K562 (cell line): ENCODE measurements at regions not wholly inside any gene's neighbourhood (a gene's known extent, or its start where the extent isn't known, plus 50 kb on each side); places are given as distances from the start of the nearest gene placed in this dataset.

Experiments
- ATAC-seq: fragments of 200-7000 bp; cut with Tn5 transposase; 3 replicates; pipeline ENCODE4 v1.9.1; 2020; ENCODE audit warnings: moderate library complexity
- BruUV-seq: library from RNA; stranded (reverse); fragments of 400-500 nt; replicated peaks from 2 replicates; lab custom pipeline; 2021; lab: Mats Ljungman, UMichigan
- CTCF ChIA-PET: fragments of 300-600 bp; formaldehyde crosslinking; extraction: SDS; loops from one replicate; lab custom pipeline; 2021; ENCODE audit warnings: low intra/inter-chr PET ratio; lab: Yijun Ruan, JAX
- POLR2A ChIA-PET: fragments of 300-600, 350-650 bp; sonication (Branson Sonifier 250); formaldehyde crosslinking; extraction: SDS; loops from one replicate; lab custom pipeline; 2021; ENCODE audit warnings: antibody characterized with exemption, inconsistent platforms; lab: Yijun Ruan, JAX
- DNase-seq, 4 experiments: peaks; one replicate each; pipeline versions ENCODE4 v3.0.0 to v3.0.0-alpha.2; 2011 to 2018; ENCODE audit warnings: low spot score in 3 of 4, mixed read lengths in 3 of 4; ENCODE audit errors: extremely low read depth in 1 of 4
- FAIRE-seq: peaks from 2 replicates; lab custom pipeline; 2011; peaks lifted over from hg19 to GRCh38; lab: Jason Lieb, UNC
- H2AFZ ChIP-seq: 2 replicates; pipeline ENCODE4 v1.6.0; 2011; ENCODE audit warnings: low read depth, low read length, control low read depth, inconsistent platforms
- H3K27ac ChIP-seq: fragments of 200-600 bp; 3 replicates; pipeline ENCODE4 v1.8.0; 2011; ENCODE audit warnings: low read depth, mild to moderate bottlenecking, control low read depth, inconsistent platforms, low read length, moderate library complexity, mixed read lengths; ENCODE audit errors: extremely low read depth
- H3K27me3 ChIP-seq, 2 experiments: fragments of 300-600 bp in 1 of 2; 2 replicates in 1 of 2; 3 replicates in 1 of 2; pipeline versions ENCODE4 v1.6.0 to v1.8.0; 2011; ENCODE audit warnings: inconsistent platforms in 2 of 2, low read length in 2 of 2, mild to moderate bottlenecking in 1 of 2, mixed read lengths in 1 of 2, moderate library complexity in 1 of 2; ENCODE audit not compliant: control insufficient read depth in 2 of 2, insufficient read depth in 2 of 2
- H3K36me3 ChIP-seq: fragments of 300-600 bp; 3 replicates; pipeline ENCODE4 v1.8.0; 2011; ENCODE audit warnings: mild to moderate bottlenecking, low read length, inconsistent platforms; ENCODE audit not compliant: control insufficient read depth, insufficient read depth
- H3K4me1 ChIP-seq, 2 experiments: fragments of 200-600 bp in 1 of 2; replicated peaks in 1 of 2; 2 replicates in 1 of 2; 3 replicates in 1 of 2; pipeline versions ENCODE4 v1.5.1 to v1.8.0; 2011; ENCODE audit warnings: inconsistent platforms in 2 of 2, low read length in 2 of 2, mild to moderate bottlenecking in 1 of 2, mixed read lengths in 1 of 2, moderate library complexity in 1 of 2; ENCODE audit not compliant: control insufficient read depth in 2 of 2, insufficient read depth in 2 of 2
- H3K4me2 ChIP-seq: 2 replicates; pipeline ENCODE4 v1.6.1; 2011; ENCODE audit warnings: low read length, control low read depth, inconsistent platforms, mixed read lengths; ENCODE audit not compliant: insufficient read depth
- H3K4me3 ChIP-seq: fragments of 200-600 bp; sonication (generic), shearing (Covaris generic); 2 replicates; pipeline ENCODE4 v1.5.1; 2016; ENCODE audit warnings: control low read depth, inconsistent platforms
- H3K79me2 ChIP-seq: fragments of 200-600 bp; 3 replicates; pipeline ENCODE4 v1.8.0; 2011; ENCODE audit warnings: low read length, inconsistent platforms; ENCODE audit not compliant: control insufficient read depth, insufficient read depth
- H3K9ac ChIP-seq, 2 experiments: 2 replicates each; pipeline versions ENCODE4 v1.6.0 to v1.6.1; 2011; ENCODE audit warnings: low read depth in 2 of 2, low read length in 2 of 2, control low read depth in 1 of 2, inconsistent platforms in 1 of 2, mild to moderate bottlenecking in 1 of 2, mixed read lengths in 1 of 2; ENCODE audit not compliant: insufficient read depth in 1 of 2
- H3K9me1 ChIP-seq: one replicate; pipeline ENCODE4 v1.6.0; 2011; ENCODE audit warnings: inconsistent platforms, mild to moderate bottlenecking, low read length, moderate library complexity; ENCODE audit not compliant: control insufficient read depth, insufficient read depth
- H3K9me3 ChIP-seq: replicated peaks from 2 replicates; pipeline ENCODE4 v1.5.1; 2011; ENCODE audit warnings: low read depth, low read length, inconsistent platforms; ENCODE audit not compliant: control insufficient read depth, insufficient read depth
- H4K20me1 ChIP-seq: replicated peaks from 2 replicates; pipeline ENCODE4 v1.6.1; 2011; ENCODE audit warnings: low read length, inconsistent platforms, mixed read lengths; ENCODE audit not compliant: control insufficient read depth, insufficient read depth
- CEBPB ChIP-seq: fragments of 450-650 bp; IDR thresholded peaks from 2 replicates; pipeline ENCODE4 v1.6.1; 2016; ENCODE audit warnings: missing genetic modification characterization, missing compliant biosample characterization
- ESRRA ChIP-seq: fragments of 450-650 bp; IDR thresholded peaks from 2 replicates; pipeline ENCODE4 v1.6.1; 2014; ENCODE audit warnings: low read depth, mild to moderate bottlenecking, moderate library complexity, borderline replicate concordance
- KLF16 ChIP-seq: IDR thresholded peaks from 2 replicates; pipeline ENCODE4 v1.6.1; 2016; ENCODE audit warnings: antibody characterized with exemption
- NFATC3 ChIP-seq: fragments of 450-650 bp; IDR thresholded peaks from 2 replicates; pipeline ENCODE4 v1.6.1; 2017; ENCODE audit warnings: mild to moderate bottlenecking
- NR3C1 ChIP-seq: sonication (generic); formaldehyde crosslinking; IDR thresholded peaks from 2 replicates; pipeline ENCODE4 v1.8.1; 2022; ENCODE audit warnings: missing genetic modification reagents
- SPI1 ChIP-seq: IDR thresholded peaks from 2 replicates; pipeline ENCODE4 v1.6.1; 2011; ENCODE audit warnings: low read depth, low read length, control low read depth, borderline replicate concordance
- ZNF780A ChIP-seq: fragments of 250-450 bp; sonication (Bioruptor Pico); IDR thresholded peaks from 2 replicates; pipeline ENCODE4 v1.5.0; 2021; ENCODE audit warnings: mild to moderate bottlenecking
- WGBS: fragments of 100-300 bp; shearing (Covaris generic); methylation state at CpG from one replicate; pipeline ENCODE4 v1.1.6; 2016; ENCODE audit warnings: low coverage, mixed read lengths; ENCODE audit not compliant: insufficient coverage; ENCODE audit errors: missing lambda C conversion rate; 5-methylcytosine and 5-hydroxymethylcytosine counted together
- in situ Hi-C: fragments of 300-500 bp; cut with MboI; formaldehyde crosslinking; loops from 4 replicates; pipeline ENCODE4 v1.15.0; 2018; ENCODE audit warnings: inconsistent platforms, mixed read lengths
- intact Hi-C: fragments of 100-400 bp; cut with micrococcal nuclease; formaldehyde crosslinking; loops from 2 replicates; pipeline ENCODE4 v1.14.2; 2022
- TF ChIP-seq, protein P1 (sequence below): fragments of 450-650 bp; IDR thresholded peaks from 2 replicates; pipeline ENCODE4 v1.6.1; 2016; ENCODE audit warnings: mild to moderate bottlenecking
- TF ChIP-seq, protein P2 (sequence below): fragments of 450-650 bp; formaldehyde crosslinking; IDR thresholded peaks from 2 replicates; pipeline ENCODE4 v1.4.0; 2020; ENCODE audit warnings: mild to moderate bottlenecking
- TF ChIP-seq, protein P3 (sequence below): sonication (generic); formaldehyde crosslinking; IDR thresholded peaks from 2 replicates; pipeline ENCODE4 v1.8.0; 2022; ENCODE audit warnings: missing genetic modification reagents, mild to moderate bottlenecking, borderline replicate concordance
- TF ChIP-seq, protein P4 (sequence below): sonication (generic); formaldehyde crosslinking; IDR thresholded peaks from 2 replicates; pipeline ENCODE4 v1.8.0; 2022; ENCODE audit warnings: mild to moderate bottlenecking, missing genetic modification reagents
- TF ChIP-seq, protein P5 (sequence below), 2 experiments: fragments of 250-450 bp in 1 of 2; fragments of 450-650 bp in 1 of 2; sonication (Bioruptor Pico) in 1 of 2; IDR thresholded peaks; 2 replicates each; pipeline versions ENCODE4 v1.6.1 to v1.8.0; 2016 to 2021; ENCODE audit warnings: mild to moderate bottlenecking in 2 of 2, moderate library complexity in 2 of 2, missing compliant biosample characterization in 1 of 2, missing genetic modification characterization in 1 of 2

DNA sequence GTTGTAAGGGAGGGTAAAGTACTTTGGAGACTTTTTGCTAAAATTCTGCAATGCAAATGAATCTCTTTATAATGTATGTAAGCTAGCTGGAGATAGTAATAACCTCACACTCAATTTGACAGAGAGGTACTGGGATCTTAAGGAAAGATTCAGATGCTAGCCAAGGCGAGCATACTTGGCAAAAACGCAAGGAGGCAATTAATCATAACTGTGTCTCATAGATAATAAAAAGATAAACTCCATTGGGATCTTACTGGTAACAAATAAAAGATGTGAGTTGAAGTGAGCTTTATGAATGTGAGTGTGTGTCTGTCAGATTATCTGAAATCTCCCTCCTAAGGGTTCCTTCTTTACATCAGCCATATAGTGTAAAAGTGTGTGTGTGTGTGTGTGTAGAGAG lies 533.0 kb downstream of the TMX3 start:
- Histone ChIP-seq H4K20me1 (no peaks in the 10 kb centered on the region), H3K4me1 (no peaks in the 10 kb centered on the region), H2AFZ (no peak overlapping the region), H3K9ac (no peak overlapping the region), H3K9me3 (no peaks in the 10 kb centered on the region), H3K79me2 (no peaks in the 10 kb centered on the region), H3K27ac (no peak overlapping the region), H3K4me2 (no peak overlapping the region), H3K36me3 (no peaks in the 10 kb centered on the region), H3K27me3 (no peaks in the 10 kb centered on the region), H3K4me3 (no peak overlapping the region), H3K9me1 (no peaks in the 10 kb centered on the region)
- TF ChIP-seq, protein P1, sequence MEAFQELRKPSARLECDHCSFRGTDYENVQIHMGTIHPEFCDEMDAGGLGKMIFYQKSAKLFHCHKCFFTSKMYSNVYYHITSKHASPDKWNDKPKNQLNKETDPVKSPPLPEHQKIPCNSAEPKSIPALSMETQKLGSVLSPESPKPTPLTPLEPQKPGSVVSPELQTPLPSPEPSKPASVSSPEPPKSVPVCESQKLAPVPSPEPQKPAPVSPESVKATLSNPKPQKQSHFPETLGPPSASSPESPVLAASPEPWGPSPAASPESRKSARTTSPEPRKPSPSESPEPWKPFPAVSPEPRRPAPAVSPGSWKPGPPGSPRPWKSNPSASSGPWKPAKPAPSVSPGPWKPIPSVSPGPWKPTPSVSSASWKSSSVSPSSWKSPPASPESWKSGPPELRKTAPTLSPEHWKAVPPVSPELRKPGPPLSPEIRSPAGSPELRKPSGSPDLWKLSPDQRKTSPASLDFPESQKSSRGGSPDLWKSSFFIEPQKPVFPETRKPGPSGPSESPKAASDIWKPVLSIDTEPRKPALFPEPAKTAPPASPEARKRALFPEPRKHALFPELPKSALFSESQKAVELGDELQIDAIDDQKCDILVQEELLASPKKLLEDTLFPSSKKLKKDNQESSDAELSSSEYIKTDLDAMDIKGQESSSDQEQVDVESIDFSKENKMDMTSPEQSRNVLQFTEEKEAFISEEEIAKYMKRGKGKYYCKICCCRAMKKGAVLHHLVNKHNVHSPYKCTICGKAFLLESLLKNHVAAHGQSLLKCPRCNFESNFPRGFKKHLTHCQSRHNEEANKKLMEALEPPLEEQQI: no peak
- TF ChIP-seq NR3C1 (CRISPR knock-in tag): no peak
- TF ChIP-seq, protein P2, sequence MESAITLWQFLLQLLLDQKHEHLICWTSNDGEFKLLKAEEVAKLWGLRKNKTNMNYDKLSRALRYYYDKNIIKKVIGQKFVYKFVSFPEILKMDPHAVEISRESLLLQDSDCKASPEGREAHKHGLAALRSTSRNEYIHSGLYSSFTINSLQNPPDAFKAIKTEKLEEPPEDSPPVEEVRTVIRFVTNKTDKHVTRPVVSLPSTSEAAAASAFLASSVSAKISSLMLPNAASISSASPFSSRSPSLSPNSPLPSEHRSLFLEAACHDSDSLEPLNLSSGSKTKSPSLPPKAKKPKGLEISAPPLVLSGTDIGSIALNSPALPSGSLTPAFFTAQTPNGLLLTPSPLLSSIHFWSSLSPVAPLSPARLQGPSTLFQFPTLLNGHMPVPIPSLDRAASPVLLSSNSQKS (CRISPR knock-in tag): no peak
- TF ChIP-seq ESRRA: no peak
- TF ChIP-seq, protein P3, sequence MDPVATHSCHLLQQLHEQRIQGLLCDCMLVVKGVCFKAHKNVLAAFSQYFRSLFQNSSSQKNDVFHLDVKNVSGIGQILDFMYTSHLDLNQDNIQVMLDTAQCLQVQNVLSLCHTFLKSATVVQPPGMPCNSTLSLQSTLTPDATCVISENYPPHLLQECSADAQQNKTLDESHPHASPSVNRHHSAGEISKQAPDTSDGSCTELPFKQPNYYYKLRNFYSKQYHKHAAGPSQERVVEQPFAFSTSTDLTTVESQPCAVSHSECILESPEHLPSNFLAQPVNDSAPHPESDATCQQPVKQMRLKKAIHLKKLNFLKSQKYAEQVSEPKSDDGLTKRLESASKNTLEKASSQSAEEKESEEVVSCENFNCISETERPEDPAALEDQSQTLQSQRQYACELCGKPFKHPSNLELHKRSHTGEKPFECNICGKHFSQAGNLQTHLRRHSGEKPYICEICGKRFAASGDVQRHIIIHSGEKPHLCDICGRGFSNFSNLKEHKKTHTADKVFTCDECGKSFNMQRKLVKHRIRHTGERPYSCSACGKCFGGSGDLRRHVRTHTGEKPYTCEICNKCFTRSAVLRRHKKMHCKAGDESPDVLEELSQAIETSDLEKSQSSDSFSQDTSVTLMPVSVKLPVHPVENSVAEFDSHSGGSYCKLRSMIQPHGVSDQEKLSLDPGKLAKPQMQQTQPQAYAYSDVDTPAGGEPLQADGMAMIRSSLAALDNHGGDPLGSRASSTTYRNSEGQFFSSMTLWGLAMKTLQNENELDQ: no peak
- no peak for TF ChIP-seq NFATC3
- TF ChIP-seq KLF16: no peak
- no peak for TF ChIP-seq ZNF780A (CRISPR knock-in tag)
- TF ChIP-seq CEBPB (tag): no peak
- TF ChIP-seq, protein P4, sequence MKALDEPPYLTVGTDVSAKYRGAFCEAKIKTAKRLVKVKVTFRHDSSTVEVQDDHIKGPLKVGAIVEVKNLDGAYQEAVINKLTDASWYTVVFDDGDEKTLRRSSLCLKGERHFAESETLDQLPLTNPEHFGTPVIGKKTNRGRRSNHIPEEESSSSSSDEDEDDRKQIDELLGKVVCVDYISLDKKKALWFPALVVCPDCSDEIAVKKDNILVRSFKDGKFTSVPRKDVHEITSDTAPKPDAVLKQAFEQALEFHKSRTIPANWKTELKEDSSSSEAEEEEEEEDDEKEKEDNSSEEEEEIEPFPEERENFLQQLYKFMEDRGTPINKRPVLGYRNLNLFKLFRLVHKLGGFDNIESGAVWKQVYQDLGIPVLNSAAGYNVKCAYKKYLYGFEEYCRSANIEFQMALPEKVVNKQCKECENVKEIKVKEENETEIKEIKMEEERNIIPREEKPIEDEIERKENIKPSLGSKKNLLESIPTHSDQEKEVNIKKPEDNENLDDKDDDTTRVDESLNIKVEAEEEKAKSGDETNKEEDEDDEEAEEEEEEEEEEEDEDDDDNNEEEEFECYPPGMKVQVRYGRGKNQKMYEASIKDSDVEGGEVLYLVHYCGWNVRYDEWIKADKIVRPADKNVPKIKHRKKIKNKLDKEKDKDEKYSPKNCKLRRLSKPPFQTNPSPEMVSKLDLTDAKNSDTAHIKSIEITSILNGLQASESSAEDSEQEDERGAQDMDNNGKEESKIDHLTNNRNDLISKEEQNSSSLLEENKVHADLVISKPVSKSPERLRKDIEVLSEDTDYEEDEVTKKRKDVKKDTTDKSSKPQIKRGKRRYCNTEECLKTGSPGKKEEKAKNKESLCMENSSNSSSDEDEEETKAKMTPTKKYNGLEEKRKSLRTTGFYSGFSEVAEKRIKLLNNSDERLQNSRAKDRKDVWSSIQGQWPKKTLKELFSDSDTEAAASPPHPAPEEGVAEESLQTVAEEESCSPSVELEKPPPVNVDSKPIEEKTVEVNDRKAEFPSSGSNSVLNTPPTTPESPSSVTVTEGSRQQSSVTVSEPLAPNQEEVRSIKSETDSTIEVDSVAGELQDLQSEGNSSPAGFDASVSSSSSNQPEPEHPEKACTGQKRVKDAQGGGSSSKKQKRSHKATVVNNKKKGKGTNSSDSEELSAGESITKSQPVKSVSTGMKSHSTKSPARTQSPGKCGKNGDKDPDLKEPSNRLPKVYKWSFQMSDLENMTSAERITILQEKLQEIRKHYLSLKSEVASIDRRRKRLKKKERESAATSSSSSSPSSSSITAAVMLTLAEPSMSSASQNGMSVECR (CRISPR knock-in tag): no peak
- no peak for TF ChIP-seq SPI1
- TF ChIP-seq, protein P5, sequence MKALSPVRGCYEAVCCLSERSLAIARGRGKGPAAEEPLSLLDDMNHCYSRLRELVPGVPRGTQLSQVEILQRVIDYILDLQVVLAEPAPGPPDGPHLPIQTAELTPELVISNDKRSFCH (CRISPR knock-in tag; IDR thresholded peaks at IDR 0.05): no peak
- TF ChIP-seq, protein P5 (tag; IDR thresholded peaks at IDR 0.05): no peak
- no peak for ATAC-seq
- in situ Hi-C loops: no loop called here
- intact Hi-C loops: no loop called here
- WGBS: 0% methylated on average over 2 of the region's 2 CpGs
- ChIA-PET POLR2A (no interaction called here), CTCF (no interaction called here)
- BruUV-seq: no TSS peak
- no peak for FAIRE-seq
- no peak for DNase-seq
